Nephron progenitor cell (in vitro differentiated cells): ENCODE measurements at regions not wholly inside any gene's neighbourhood (a gene's known extent, or its start where the extent isn't known, plus 50 kb on each side); places are given as distances from the start of the nearest gene placed in this dataset.

Source experiments
- DNase-seq: peaks from one replicate; pipeline ENCODE4 v3.0.0; 2021
- H3K27ac Mint-ChIP-seq: 2 replicates; pipeline ENCODE4 v1.8.0; 2021; ENCODE audit warnings: mild to moderate bottlenecking, moderate library complexity, mixed read lengths
- H3K27me3 Mint-ChIP-seq: 2 replicates; pipeline ENCODE4 v1.8.0; 2021; ENCODE audit warnings: mild to moderate bottlenecking, low read depth, mixed read lengths; ENCODE audit not compliant: poor library complexity
- H3K36me3 Mint-ChIP-seq: 2 replicates; pipeline ENCODE4 v1.8.0; 2021; ENCODE audit warnings: low read depth, mixed read lengths
- H3K4me1 Mint-ChIP-seq: 2 replicates; pipeline ENCODE4 v1.8.0; 2021; ENCODE audit warnings: mixed read lengths
- H3K4me3 Mint-ChIP-seq: 2 replicates; pipeline ENCODE4 v1.8.0; 2021; ENCODE audit warnings: mild to moderate bottlenecking, moderate library complexity, mixed read lengths
- H3K9me3 Mint-ChIP-seq: 2 replicates; pipeline ENCODE4 v1.8.0; 2021; ENCODE audit warnings: mild to moderate bottlenecking, moderate library complexity, mixed read lengths
- CTCF ChIP-seq: fragments of 200-600 bp; sonication (generic); IDR thresholded peaks from 2 replicates; pipeline ENCODE4 v1.5.0; 2021; ENCODE audit warnings: antibody characterized with exemption

- H3K9me3 Mint-ChIP-seq: peaks cover under 1% of the 10 kb centered on the region
- H3K27me3 Mint-ChIP-seq: no peaks in the 10 kb centered on the region
- no peaks in the 10 kb centered on the region for H3K36me3 Mint-ChIP-seq
- no peak overlapping the region for H3K4me3 Mint-ChIP-seq
- no peak overlapping the region for H3K27ac Mint-ChIP-seq
- TF ChIP-seq CTCF: no peak
- H3K4me1 Mint-ChIP-seq: no peaks in the 10 kb centered on the region
- DNase-seq: no peak
Observed at GRCh38 chr20:11484479-11484878, 433.2 kb upstream of the BTBD3 start.

GRCh38 chr20:11492386-11492785 lies 425.3 kb upstream of the BTBD3 start:
- no peak for TF ChIP-seq CTCF
- no peak for DNase-seq
- no peak overlapping the region for H3K27ac Mint-ChIP-seq
- no peaks in the 10 kb centered on the region for H3K27me3 Mint-ChIP-seq
- no peaks in the 10 kb centered on the region for H3K36me3 Mint-ChIP-seq
- H3K4me1 Mint-ChIP-seq: peaks cover 8% of the 10 kb centered on the region
- H3K4me3 Mint-ChIP-seq: no peak overlapping the region
- no peaks in the 10 kb centered on the region for H3K9me3 Mint-ChIP-seq

- no peak for TF ChIP-seq CTCF
- no peak for DNase-seq
- no peak overlapping the region for H3K4me3 Mint-ChIP-seq
- no peaks in the 10 kb centered on the region for H3K27me3 Mint-ChIP-seq
- peaks cover 8% of the 10 kb centered on the region for H3K4me1 Mint-ChIP-seq
- no peaks in the 10 kb centered on the region for H3K36me3 Mint-ChIP-seq
- no peaks in the 10 kb centered on the region for H3K9me3 Mint-ChIP-seq
- H3K27ac Mint-ChIP-seq: no peak overlapping the region
Observed at GRCh38 chr20:11492846-11493245, 424.8 kb upstream of the BTBD3 start.

- Mint-ChIP-seq H3K9me3 (no peaks in the 10 kb centered on the region), H3K36me3 (no peaks in the 10 kb centered on the region), H3K4me1 (peaks cover 8% of the 10 kb centered on the region), H3K27ac (peak overlapping the region; percentile 15), H3K27me3 (no peaks in the 10 kb centered on the region), H3K4me3 (no peak overlapping the region)
- peak; percentile 3 for DNase-seq
- no peak for TF ChIP-seq CTCF
Observed at GRCh38 chr20:11496380-11496779, 421.3 kb upstream of the BTBD3 start.

- Mint-ChIP-seq H3K4me1 (peaks cover 8% of the 10 kb centered on the region), H3K9me3 (no peaks in the 10 kb centered on the region), H3K27ac (no peak overlapping the region), H3K4me3 (no peak overlapping the region), H3K36me3 (no peaks in the 10 kb centered on the region), H3K27me3 (no peaks in the 10 kb centered on the region)
- TF ChIP-seq CTCF: no peak
- no peak for DNase-seq
Observed at GRCh38 chr20:11497545-11497944, 420.1 kb upstream of the BTBD3 start.

- no peak for TF ChIP-seq CTCF
- Mint-ChIP-seq H3K4me1 (peaks cover 8% of the 10 kb centered on the region), H3K27me3 (no peaks in the 10 kb centered on the region), H3K27ac (no peak overlapping the region), H3K9me3 (peaks cover 4% of the 10 kb centered on the region), H3K36me3 (no peaks in the 10 kb centered on the region), H3K4me3 (no peak overlapping the region)
- no peak for DNase-seq
Observed at GRCh38 chr20:11499101-11499634, 418.5 kb upstream of the BTBD3 start.
